GM23338 (cell line): ENCODE measurements at regions not wholly inside any gene's neighbourhood (a gene's known extent, or its start where the extent isn't known, plus 50 kb on each side); places are given as distances from the start of the nearest gene placed in this dataset.

Experiments
- ATAC-seq: fragments of 200-7000 bp; cut with Tn5 transposase; 3 replicates; pipeline ENCODE4 v1.9.1; 2020
- DNase-seq: peaks from one replicate; pipeline ENCODE4 v3.0.0-alpha.2; 2015; ENCODE audit warnings: low spot score
- H2AFZ ChIP-seq: fragments of 200-600 bp; sonication (generic); 2 replicates; pipeline ENCODE4 v1.8.0; 2016; ENCODE audit warnings: antibody characterized with exemption, mild to moderate bottlenecking, moderate library complexity
- H3F3A ChIP-seq: fragments of 200-600 bp; sonication (generic); replicated peaks from 2 replicates; pipeline ENCODE4 v1.8.0; 2017; ENCODE audit warnings: antibody characterized with exemption, mixed run types, low read depth
- H3K27ac ChIP-seq: fragments of 200-600 bp; sonication (generic); 2 replicates; pipeline ENCODE4 v1.6.1; 2016; ENCODE audit warnings: low read depth
- H3K27me3 ChIP-seq: fragments of 200-600 bp; sonication (generic); 2 replicates; pipeline ENCODE4 v1.8.0; 2016; ENCODE audit warnings: mild to moderate bottlenecking, mixed run types, moderate library complexity; ENCODE audit not compliant: insufficient read depth
- H3K36me3 ChIP-seq: fragments of 200-600 bp; sonication (generic); 2 replicates; pipeline ENCODE4 v1.8.0; 2016; ENCODE audit warnings: mild to moderate bottlenecking; ENCODE audit not compliant: insufficient read depth
- H3K4me1 ChIP-seq: fragments of 200-600 bp; sonication (generic); 2 replicates; pipeline ENCODE4 v1.8.0; 2016; ENCODE audit warnings: mild to moderate bottlenecking, moderate library complexity; ENCODE audit not compliant: insufficient read depth
- H3K4me2 ChIP-seq: fragments of 200-600 bp; sonication (generic); 2 replicates; pipeline ENCODE4 v1.7.1; 2017; ENCODE audit warnings: mixed run types
- H3K4me3 ChIP-seq: fragments of 200-600 bp; sonication (generic); 2 replicates; pipeline ENCODE4 v1.6.1; 2016; ENCODE audit warnings: mixed run types
- H3K79me2 ChIP-seq: fragments of 200-600 bp; sonication (generic); replicated peaks from 2 replicates; pipeline ENCODE4 v1.8.0; 2017; ENCODE audit warnings: mild to moderate bottlenecking; ENCODE audit not compliant: insufficient read depth
- H3K9me2 ChIP-seq: fragments of 200-600 bp; sonication (generic); 2 replicates; pipeline ENCODE4 v1.8.0; 2017; ENCODE audit not compliant: insufficient read depth
- H4K20me1 ChIP-seq: fragments of 200-600 bp; sonication (generic); replicated peaks from 2 replicates; pipeline ENCODE4 v1.8.0; 2017; ENCODE audit warnings: mild to moderate bottlenecking; ENCODE audit not compliant: insufficient read depth
- H3K27ac Mint-ChIP-seq: 2 replicates; pipeline ENCODE4 v1.8.0; 2020; ENCODE audit warnings: inconsistent platforms, mild to moderate bottlenecking, moderate library complexity, mixed read lengths
- H3K27me3 Mint-ChIP-seq: 3 replicates; pipeline ENCODE4 v1.8.0; 2022; ENCODE audit warnings: low read depth, mild to moderate bottlenecking, moderate library complexity, mixed read lengths, inconsistent platforms; ENCODE audit not compliant: insufficient read depth, poor library complexity
- H3K36me3 Mint-ChIP-seq: 3 replicates; pipeline ENCODE4 v1.8.0; 2021; ENCODE audit warnings: low read depth, mild to moderate bottlenecking, inconsistent platforms, moderate library complexity, mixed read lengths
- H3K4me1 Mint-ChIP-seq: 3 replicates; pipeline ENCODE4 v1.8.0; 2020; ENCODE audit warnings: mild to moderate bottlenecking, inconsistent platforms, mixed read lengths
- H3K4me3 Mint-ChIP-seq: 3 replicates; pipeline ENCODE4 v1.8.0; 2021; ENCODE audit warnings: moderate library complexity, mild to moderate bottlenecking, inconsistent platforms, mixed read lengths
- H3K9me3 Mint-ChIP-seq: 3 replicates; pipeline ENCODE4 v1.8.0; 2020; ENCODE audit warnings: moderate library complexity, mild to moderate bottlenecking, inconsistent platforms, mixed read lengths
- EZH2phosphoT487 ChIP-seq: fragments of 200-600 bp; sonication (generic); IDR thresholded peaks from one replicate; pipeline ENCODE4 v1.8.1; 2018; ENCODE audit warnings: antibody characterized with exemption; ENCODE audit not compliant: unreplicated experiment
- JUNB ChIP-seq: IDR thresholded peaks from one replicate; pipeline ENCODE4 v1.6.1; 2016; ENCODE audit warnings: antibody characterized with exemption; ENCODE audit not compliant: unreplicated experiment
- NANOG ChIP-seq: IDR thresholded peaks from 2 replicates; pipeline ENCODE4 v1.6.1; 2016; ENCODE audit warnings: antibody characterized with exemption, borderline replicate concordance
- POLR2AphosphoS5 ChIP-seq: IDR thresholded peaks from 2 replicates; pipeline ENCODE4 v1.6.1; 2016; ENCODE audit warnings: antibody characterized with exemption, low read depth
- REST ChIP-seq: IDR thresholded peaks from one replicate; pipeline ENCODE4 v1.6.1; 2018; ENCODE audit warnings: antibody characterized with exemption; ENCODE audit not compliant: unreplicated experiment
- ZNF331 ChIP-seq: fragments of 250-450 bp; sonication (Bioruptor Pico); IDR thresholded peaks from 2 replicates; pipeline ENCODE4 v1.5.0; 2020; ENCODE audit warnings: low read depth, mild to moderate bottlenecking, moderate library complexity
- ZNF462 ChIP-seq: fragments of 250-450 bp; sonication (Bioruptor Pico); IDR thresholded peaks from 2 replicates; pipeline ENCODE4 v1.5.0; 2020; ENCODE audit warnings: mild to moderate bottlenecking, moderate library complexity

- Histone ChIP-seq H3K79me2 (no peaks in the 10 kb centered on the region), H3K27ac (no peak overlapping the region), H3K27me3 (no peaks in the 10 kb centered on the region), H3K4me3 (no peak overlapping the region), H3F3A (no peaks in the 10 kb centered on the region), H3K9me2 (peaks cover 13% of the 10 kb centered on the region), H4K20me1 (no peaks in the 10 kb centered on the region; the same call in 1 of the 2 replicates), H3K4me2 (no peak overlapping the region), H2AFZ (no peak overlapping the region), H3K36me3 (no peaks in the 10 kb centered on the region), H3K4me1 (no peaks in the 10 kb centered on the region)
- Mint-ChIP-seq H3K9me3 (no peaks in the 10 kb centered on the region), H3K4me1 (no peaks in the 10 kb centered on the region), H3K36me3 (no peaks in the 10 kb centered on the region), H3K27ac (no peak overlapping the region), H3K4me3 (no peak overlapping the region), H3K27me3 (no peaks in the 10 kb centered on the region)
- DNase-seq (no peak), ATAC-seq (no peak)
- TF ChIP-seq ZNF331 (CRISPR knock-in tag) (no peak), JUNB (no peak), REST (no peak), POLR2AphosphoS5 (no peak), ZNF462 (CRISPR knock-in tag) (no peak), EZH2phosphoT487 (no peak), NANOG (no peak)
Observed at GRCh38 chr6:99013145-99013544, 65.4 kb upstream of the FBXL4 start.
